Stomach smooth muscle (tissue), 2 donors: ENCODE measurements at regions not wholly inside any gene's neighbourhood (a gene's known extent, or its start where the extent isn't known, plus 50 kb on each side); places are given as distances from the start of the nearest gene placed in this dataset.

Source experiments
- H3K27ac ChIP-seq: one replicate; pipeline ENCODE4 v1.7.0; 2013; ENCODE audit warnings: mild to moderate bottlenecking, low read length, inconsistent platforms
- H3K27me3 ChIP-seq, 2 donors: one replicate each; pipeline ENCODE4 v1.7.0; 2013; ENCODE audit warnings: low read length in 2 of 2; ENCODE audit not compliant: insufficient read depth in 2 of 2, control insufficient read depth in 1 of 2
- H3K36me3 ChIP-seq, 2 donors: one replicate each; pipeline ENCODE4 v1.7.0; 2013; ENCODE audit warnings: low read length in 2 of 2; ENCODE audit not compliant: control insufficient read depth in 2 of 2, insufficient read depth in 2 of 2
- H3K4me1 ChIP-seq: one replicate; pipeline ENCODE4 v1.7.0; 2013; ENCODE audit warnings: low read length; ENCODE audit not compliant: control insufficient read depth, insufficient read depth
- H3K4me3 ChIP-seq, 2 donors: one replicate each; pipeline ENCODE4 v1.7.0; 2013; ENCODE audit warnings: low read length in 2 of 2
- H3K9ac ChIP-seq, 2 donors: one replicate each; pipeline ENCODE4 v1.7.0; 2013; ENCODE audit warnings: low read length in 2 of 2, mild to moderate bottlenecking in 1 of 2
- H3K9me3 ChIP-seq, 2 donors: one replicate each; pipeline ENCODE4 v1.7.0; 2013; ENCODE audit warnings: low read length in 2 of 2; ENCODE audit not compliant: control insufficient read depth in 2 of 2
- donor health status: healthy.
- donor health status: Pancreatic carcinoma.

DNA sequence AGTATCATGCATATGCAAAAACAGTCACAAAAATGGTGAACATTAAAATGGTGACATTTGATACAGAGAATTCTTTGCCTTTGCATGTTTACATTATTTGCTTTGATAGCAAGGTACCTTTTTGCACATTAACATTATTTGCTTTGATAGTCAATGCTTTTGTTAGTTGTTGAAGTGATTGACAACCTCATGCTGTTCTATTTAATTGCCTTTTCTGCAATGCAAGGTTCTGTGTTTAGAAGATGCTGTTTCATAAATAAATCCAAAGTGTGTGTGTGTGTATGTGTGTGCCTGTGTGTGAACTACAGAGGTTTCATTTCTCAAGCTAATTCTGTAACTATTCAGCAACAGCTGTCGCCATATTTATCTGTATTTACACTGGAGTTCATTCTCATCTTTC is 668.7 kb downstream of the NR2F1-AS1 start:
- Histone ChIP-seq H3K4me3 (no peak overlapping the region), H3K9me3 (no peaks in the 10 kb centered on the region), H3K36me3 (no peaks in the 10 kb centered on the region), H3K27me3 (no peaks in the 10 kb centered on the region), H3K27ac (no peak overlapping the region), H3K9ac (no peak overlapping the region), H3K4me1 (no peaks in the 10 kb centered on the region)

DNA sequence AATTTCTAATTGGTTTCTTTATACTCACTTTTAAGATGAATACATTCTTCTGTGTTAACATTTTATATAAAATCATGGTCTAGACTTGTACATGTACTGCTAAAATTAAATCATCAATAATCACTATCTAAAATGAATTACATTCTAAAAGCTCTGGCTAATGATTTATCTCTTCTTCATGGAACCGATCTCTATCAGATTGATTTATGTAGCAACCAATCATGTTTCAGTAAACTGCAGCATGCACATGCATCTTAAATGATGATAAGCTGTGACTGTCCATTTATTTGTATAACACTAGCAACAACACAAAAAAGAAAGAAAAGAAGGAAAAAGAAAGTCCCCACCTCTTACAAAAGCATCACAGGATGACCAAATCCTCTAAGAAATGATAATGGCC is 669.2 kb downstream of the NR2F1-AS1 start:
- no peak overlapping the region for H3K9ac ChIP-seq
- H3K9me3 ChIP-seq: no peaks in the 10 kb centered on the region
- no peak overlapping the region for H3K4me3 ChIP-seq
- H3K36me3 ChIP-seq: no peaks in the 10 kb centered on the region
- H3K27ac ChIP-seq: no peak overlapping the region
- no peaks in the 10 kb centered on the region for H3K27me3 ChIP-seq
- no peaks in the 10 kb centered on the region for H3K4me1 ChIP-seq

DNA sequence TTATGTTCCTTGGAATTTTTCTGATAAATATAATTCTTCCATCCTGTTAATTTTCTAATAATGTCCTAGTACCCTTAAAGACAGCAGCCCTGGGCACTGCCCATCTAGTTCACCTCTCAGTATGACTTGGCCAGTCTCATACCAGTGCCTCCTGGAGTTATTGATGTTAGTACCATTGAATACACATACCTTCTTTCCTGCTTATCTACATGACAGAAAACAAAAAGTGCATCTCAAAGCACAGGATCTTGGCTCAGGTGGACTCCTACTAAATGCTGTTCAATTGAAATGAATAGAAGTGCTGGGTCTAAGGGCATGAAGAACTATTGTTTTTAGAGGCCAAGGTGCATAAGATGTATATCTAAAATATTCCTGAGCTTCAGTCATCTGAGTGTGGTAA is 669.7 kb downstream of the NR2F1-AS1 start:
- Histone ChIP-seq H3K9ac (no peak overlapping the region), H3K9me3 (no peaks in the 10 kb centered on the region), H3K27me3 (no peaks in the 10 kb centered on the region), H3K27ac (no peak overlapping the region), H3K36me3 (no peaks in the 10 kb centered on the region), H3K4me3 (no peak overlapping the region), H3K4me1 (no peaks in the 10 kb centered on the region)

DNA sequence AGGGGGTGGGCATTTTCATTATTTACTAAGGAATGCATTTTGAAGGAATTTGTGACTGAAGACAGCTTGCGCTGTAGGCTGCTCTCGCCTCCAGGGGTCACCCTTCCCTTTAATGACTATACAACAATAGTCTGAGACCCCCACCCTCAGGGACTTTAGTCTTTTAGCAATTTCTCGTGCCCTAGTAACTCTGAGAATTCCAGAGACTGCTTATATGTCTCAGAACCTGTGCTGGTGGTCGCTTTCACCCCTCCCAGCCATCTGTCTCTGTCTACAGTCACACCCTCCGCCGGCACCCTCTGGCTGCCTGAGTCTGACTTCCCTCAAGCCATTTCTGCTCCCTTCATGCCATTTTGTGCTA is 671.4 kb downstream of the NR2F1-AS1 start:
- Histone ChIP-seq H3K27ac (no peak overlapping the region), H3K9me3 (no peaks in the 10 kb centered on the region), H3K27me3 (no peaks in the 10 kb centered on the region), H3K4me1 (no peaks in the 10 kb centered on the region), H3K9ac (no peak overlapping the region), H3K36me3 (no peaks in the 10 kb centered on the region), H3K4me3 (no peak overlapping the region)

DNA sequence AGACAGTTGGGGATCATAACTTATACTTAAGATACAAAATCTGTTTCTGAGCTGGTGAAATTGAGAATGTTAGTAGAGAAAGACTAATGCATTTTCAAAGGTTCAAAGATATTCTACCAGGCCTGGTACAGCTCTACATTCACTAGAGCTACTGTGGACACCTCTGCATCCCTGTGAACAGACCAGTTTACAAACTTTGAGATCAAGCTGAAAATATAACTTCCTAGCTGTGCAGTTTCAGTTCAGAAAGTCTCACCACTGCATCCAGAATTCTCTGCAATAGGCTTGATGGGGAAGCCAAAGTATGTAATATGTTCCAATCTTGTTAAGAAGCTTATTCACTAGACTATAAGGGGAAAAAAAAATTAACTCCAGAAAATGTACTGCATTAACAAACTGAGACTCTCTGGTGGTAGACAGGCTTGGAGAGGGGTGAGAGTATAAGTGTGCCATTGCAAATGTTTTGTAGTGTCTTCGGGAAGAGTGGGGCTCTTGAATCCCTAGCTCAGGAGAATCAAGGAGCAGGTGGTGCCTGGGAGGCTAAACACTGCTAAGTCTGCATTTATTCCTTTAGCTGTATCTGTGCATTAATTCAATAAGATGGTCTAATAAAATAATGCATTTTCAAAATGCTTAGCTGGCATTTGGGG is 671.9 kb downstream of the NR2F1-AS1 start:
- no peaks in the 10 kb centered on the region for H3K27me3 ChIP-seq
- H3K4me3 ChIP-seq: no peak overlapping the region
- no peaks in the 10 kb centered on the region for H3K4me1 ChIP-seq
- H3K27ac ChIP-seq: no peak overlapping the region
- H3K9me3 ChIP-seq: no peaks in the 10 kb centered on the region
- no peaks in the 10 kb centered on the region for H3K36me3 ChIP-seq
- H3K9ac ChIP-seq: no peak overlapping the region

DNA sequence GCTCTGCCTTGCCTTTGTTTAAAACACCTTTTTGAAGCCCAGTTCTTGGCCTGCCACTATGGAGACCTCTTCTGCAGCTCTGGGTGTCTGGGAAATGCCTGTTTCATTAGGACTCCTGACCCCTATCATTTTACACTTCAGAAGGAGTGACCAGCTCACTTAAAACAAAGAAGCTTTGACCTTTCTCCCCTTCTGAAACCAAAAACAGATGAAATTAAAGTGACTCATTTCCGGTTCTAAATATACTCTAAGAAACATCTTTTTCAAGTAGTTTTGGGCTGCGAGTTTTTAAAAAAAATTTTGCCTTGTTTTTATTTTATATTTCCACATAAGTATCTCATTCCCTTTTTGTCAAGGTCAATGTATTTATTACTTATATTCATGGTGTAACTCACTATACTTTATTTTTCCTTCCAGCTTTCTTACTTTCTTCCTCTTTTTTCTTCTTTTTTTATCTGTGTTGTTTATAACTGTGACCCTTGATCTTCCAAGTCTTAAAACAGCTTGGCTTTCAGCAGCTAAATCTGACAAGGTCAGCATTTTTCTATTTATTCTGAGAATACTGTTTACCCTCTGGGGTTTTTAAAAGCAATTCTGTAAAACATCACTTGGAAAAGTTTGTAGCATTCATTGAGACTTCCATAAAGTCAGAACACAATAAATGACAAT is 672.9 kb downstream of the NR2F1-AS1 start:
- Histone ChIP-seq H3K9ac (no peak overlapping the region), H3K4me1 (no peaks in the 10 kb centered on the region), H3K4me3 (no peak overlapping the region), H3K27ac (no peak overlapping the region), H3K9me3 (no peaks in the 10 kb centered on the region), H3K27me3 (no peaks in the 10 kb centered on the region), H3K36me3 (no peaks in the 10 kb centered on the region)

DNA sequence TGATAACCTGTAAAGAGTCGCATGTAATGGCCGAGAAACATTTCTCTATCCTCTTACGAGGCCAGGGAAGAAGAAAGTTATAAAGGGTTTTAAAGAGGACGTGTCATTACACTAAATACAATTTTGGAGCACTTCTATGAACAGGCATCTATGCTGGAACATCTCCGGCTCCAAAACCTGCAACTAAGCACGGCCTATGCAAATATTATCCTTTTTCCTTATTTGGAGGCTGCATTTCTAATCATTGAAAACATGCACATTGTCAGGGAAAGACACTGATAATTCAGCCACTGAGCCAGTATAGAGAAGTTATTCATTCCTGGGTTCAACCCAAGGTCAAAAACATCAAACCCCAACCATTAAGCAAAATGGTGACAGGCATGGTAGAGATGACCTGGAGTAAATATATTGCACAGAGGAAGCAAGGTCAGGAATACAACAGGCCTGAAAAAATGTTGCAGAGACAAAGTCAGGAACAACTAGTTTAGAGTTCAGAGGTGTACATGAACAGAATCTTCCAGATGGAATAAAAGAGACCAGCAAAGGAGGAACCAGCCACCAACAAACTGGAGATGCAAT is 674.1 kb downstream of the NR2F1-AS1 start:
- H3K4me3 ChIP-seq: no peak overlapping the region
- H3K9ac ChIP-seq: no peak overlapping the region
- H3K36me3 ChIP-seq: no peaks in the 10 kb centered on the region
- H3K9me3 ChIP-seq: no peaks in the 10 kb centered on the region
- H3K4me1 ChIP-seq: no peaks in the 10 kb centered on the region
- H3K27me3 ChIP-seq: no peaks in the 10 kb centered on the region
- H3K27ac ChIP-seq: no peak overlapping the region

DNA sequence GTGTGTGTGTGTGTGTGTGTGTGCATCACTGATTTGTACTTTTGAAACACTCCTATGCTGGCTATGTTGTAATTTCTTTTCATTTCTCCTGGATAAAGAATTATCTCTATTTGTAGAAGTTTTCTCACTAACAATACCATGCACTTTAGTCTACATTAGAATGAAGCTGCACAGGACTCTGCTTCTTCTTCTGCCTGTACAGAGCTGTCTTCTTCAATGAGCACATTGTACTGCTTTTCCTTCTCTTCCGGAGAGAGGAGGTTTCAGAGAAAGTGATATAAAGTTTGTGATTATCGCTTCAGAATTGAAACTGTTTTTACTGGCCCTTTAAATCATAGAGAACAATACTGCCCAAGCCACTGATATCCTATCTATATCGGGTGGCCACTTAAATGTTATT is 677.0 kb downstream of the NR2F1-AS1 start:
- H3K4me1 ChIP-seq: no peaks in the 10 kb centered on the region
- no peaks in the 10 kb centered on the region for H3K27me3 ChIP-seq
- H3K4me3 ChIP-seq: no peak overlapping the region
- no peak overlapping the region for H3K27ac ChIP-seq
- H3K9me3 ChIP-seq: no peaks in the 10 kb centered on the region
- no peak overlapping the region for H3K9ac ChIP-seq
- no peaks in the 10 kb centered on the region for H3K36me3 ChIP-seq

DNA sequence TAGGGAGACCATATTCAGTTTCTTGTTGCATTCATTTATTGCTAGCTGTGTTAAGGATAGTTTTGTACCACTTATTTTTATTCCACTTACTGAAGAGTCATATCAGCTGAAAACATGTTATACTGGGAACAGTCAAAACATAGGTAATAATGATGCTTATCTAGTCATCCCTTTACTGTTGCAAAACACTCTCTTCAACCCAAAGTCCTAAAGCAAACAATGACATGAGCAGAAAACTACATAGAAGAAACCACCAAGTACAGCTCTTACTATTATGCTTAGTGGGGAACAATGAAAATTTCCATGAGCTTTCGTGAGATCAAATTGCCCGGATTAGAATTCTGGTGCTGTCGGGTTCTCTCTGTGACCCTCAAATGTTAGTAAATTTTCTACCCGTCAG is 681.4 kb downstream of the NR2F1-AS1 start:
- Histone ChIP-seq H3K9me3 (no peaks in the 10 kb centered on the region), H3K9ac (no peak overlapping the region), H3K36me3 (no peaks in the 10 kb centered on the region), H3K4me3 (no peak overlapping the region), H3K27me3 (no peaks in the 10 kb centered on the region), H3K4me1 (no peaks in the 10 kb centered on the region), H3K27ac (no peak overlapping the region)

DNA sequence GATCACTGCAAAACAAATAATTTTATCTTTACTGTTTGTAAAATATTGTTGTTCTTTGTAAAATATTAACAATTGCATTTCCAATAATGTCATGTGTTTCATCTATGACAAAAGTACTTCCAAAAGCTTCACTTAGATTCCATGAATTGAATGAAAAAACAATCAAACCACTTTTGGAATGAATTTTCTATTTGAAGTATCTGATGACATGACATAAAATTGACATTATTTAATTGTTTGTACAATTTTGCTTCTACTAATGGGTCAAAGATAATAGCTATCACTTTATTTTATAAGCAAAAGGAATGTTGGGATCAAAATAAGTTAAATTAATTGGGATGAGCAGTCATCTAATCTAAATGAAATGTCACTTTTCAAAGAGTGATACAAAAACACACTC is 684.3 kb downstream of the NR2F1-AS1 start:
- Histone ChIP-seq H3K36me3 (no peaks in the 10 kb centered on the region), H3K27me3 (no peaks in the 10 kb centered on the region), H3K9me3 (no peaks in the 10 kb centered on the region), H3K4me3 (no peak overlapping the region), H3K27ac (no peak overlapping the region), H3K4me1 (no peaks in the 10 kb centered on the region), H3K9ac (no peak overlapping the region)

DNA sequence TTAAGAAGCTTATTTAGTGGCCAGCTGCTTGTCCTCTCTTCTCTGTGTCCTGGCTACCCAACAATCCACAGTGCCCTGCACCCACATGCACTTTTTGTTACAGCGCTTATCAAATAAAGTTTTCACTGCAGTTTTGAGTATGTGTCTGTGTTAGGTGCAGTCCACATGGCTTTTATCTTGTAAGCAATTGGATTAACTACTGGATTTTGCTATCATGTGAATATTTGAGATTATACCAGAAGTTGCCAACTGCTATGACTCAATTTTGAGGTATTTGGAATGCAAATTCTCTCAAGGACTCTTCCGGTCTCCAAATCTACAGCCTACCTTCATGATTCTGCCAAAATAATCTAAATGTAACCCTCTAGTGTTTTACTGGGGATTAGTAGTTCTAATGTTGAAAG is 690.2 kb downstream of the NR2F1-AS1 start:
- Histone ChIP-seq H3K9ac (no peak overlapping the region), H3K4me3 (no peak overlapping the region), H3K36me3 (no peaks in the 10 kb centered on the region), H3K4me1 (no peaks in the 10 kb centered on the region), H3K9me3 (peaks cover 0 to 4% of the 10 kb centered on the region in 2 donors), H3K27me3 (no peaks in the 10 kb centered on the region), H3K27ac (no peak overlapping the region)
